ENCODE measurements at regions not wholly inside any gene's neighbourhood (a gene's known extent, or its start where the extent isn't known, plus 50 kb on each side); places are given as distances from the start of the nearest gene placed in this dataset.

DNA sequence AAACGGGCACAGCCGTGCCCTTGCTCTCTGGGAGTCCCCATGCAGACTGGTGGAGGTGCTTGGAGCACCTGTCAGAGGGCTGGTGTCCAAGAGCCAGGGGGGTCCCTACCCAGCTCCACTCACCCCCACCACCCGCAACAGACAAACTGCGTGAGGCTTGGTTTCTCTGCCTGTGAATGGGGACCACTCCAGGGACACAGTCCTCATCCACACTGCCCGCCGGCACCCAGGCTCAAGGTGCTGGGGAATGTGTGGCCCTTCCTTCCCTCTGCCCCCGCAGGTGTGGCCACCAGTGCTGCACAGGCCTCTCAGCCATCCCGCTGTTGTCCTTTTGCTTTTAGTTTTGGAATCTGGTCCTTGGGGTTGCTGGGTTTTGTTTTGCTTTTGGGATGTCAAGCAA is 136.5 kb upstream of the ZNF236 start:
- Mint-ChIP-seq H3K4me3 (ENCODE audit: unreplicated experiment) (no peak overlapping the region), H3K27me3 (ENCODE audit: unreplicated experiment) (peaks cover 36% of the 10 kb centered on the region), H3K9me3 (ENCODE audit: unreplicated experiment) (no peaks in the 10 kb centered on the region), H3K27ac (ENCODE audit: unreplicated experiment) (no peak overlapping the region), H3K36me3 (ENCODE audit: unreplicated experiment) (no peaks in the 10 kb centered on the region), H3K4me1 (ENCODE audit: unreplicated experiment) (peaks cover 4% of the 10 kb centered on the region)
- no peak for DNase-seq (ENCODE audit: extremely low spot score, unreplicated experiment)
- TF ChIP-seq CTCF (IDR thresholded peaks at IDR 0.05): no peak

- Mint-ChIP-seq H3K9me3 (ENCODE audit: unreplicated experiment) (no peaks in the 10 kb centered on the region), H3K36me3 (ENCODE audit: unreplicated experiment) (no peaks in the 10 kb centered on the region), H3K4me3 (ENCODE audit: unreplicated experiment) (no peak overlapping the region), H3K27ac (ENCODE audit: unreplicated experiment) (no peak overlapping the region), H3K27me3 (ENCODE audit: unreplicated experiment) (peaks cover 35% of the 10 kb centered on the region), H3K4me1 (ENCODE audit: unreplicated experiment) (peaks cover 4% of the 10 kb centered on the region)
- TF ChIP-seq CTCF (IDR thresholded peaks at IDR 0.05): no peak
- no peak for DNase-seq (ENCODE audit: extremely low spot score, unreplicated experiment)
Measured at GRCh38 chr18:76685402-76685801, 137.0 kb upstream of the ZNF236 start.

GRCh38 chr18:76684265-76684664 is 138.1 kb upstream of the ZNF236 start:
- H3K27me3 Mint-ChIP-seq (ENCODE audit: unreplicated experiment): peaks cover 32% of the 10 kb centered on the region
- H3K36me3 Mint-ChIP-seq (ENCODE audit: unreplicated experiment): no peaks in the 10 kb centered on the region
- DNase-seq (ENCODE audit: extremely low spot score, unreplicated experiment): no peak
- TF ChIP-seq CTCF (IDR thresholded peaks at IDR 0.05): no peak
- H3K4me3 Mint-ChIP-seq (ENCODE audit: unreplicated experiment): no peak overlapping the region
- H3K4me1 Mint-ChIP-seq (ENCODE audit: unreplicated experiment): peaks cover 4% of the 10 kb centered on the region
- H3K9me3 Mint-ChIP-seq (ENCODE audit: unreplicated experiment): no peaks in the 10 kb centered on the region
- H3K27ac Mint-ChIP-seq (ENCODE audit: unreplicated experiment): no peak overlapping the region

- Mint-ChIP-seq H3K27me3 (ENCODE audit: unreplicated experiment) (peaks cover 32% of the 10 kb centered on the region), H3K9me3 (ENCODE audit: unreplicated experiment) (no peaks in the 10 kb centered on the region), H3K4me3 (ENCODE audit: unreplicated experiment) (no peak overlapping the region), H3K4me1 (ENCODE audit: unreplicated experiment) (no peaks in the 10 kb centered on the region), H3K36me3 (ENCODE audit: unreplicated experiment) (no peaks in the 10 kb centered on the region), H3K27ac (ENCODE audit: unreplicated experiment) (no peak overlapping the region)
- no peak for DNase-seq (ENCODE audit: extremely low spot score, unreplicated experiment)
- no peak for TF ChIP-seq CTCF (IDR thresholded peaks at IDR 0.05)
Measured at GRCh38 chr18:76679945-76680344, 142.4 kb upstream of the ZNF236 start.

- Mint-ChIP-seq H3K27me3 (ENCODE audit: unreplicated experiment) (peaks cover 31% of the 10 kb centered on the region), H3K27ac (ENCODE audit: unreplicated experiment) (no peak overlapping the region), H3K9me3 (ENCODE audit: unreplicated experiment) (no peaks in the 10 kb centered on the region), H3K4me1 (ENCODE audit: unreplicated experiment) (no peaks in the 10 kb centered on the region), H3K36me3 (ENCODE audit: unreplicated experiment) (no peaks in the 10 kb centered on the region), H3K4me3 (ENCODE audit: unreplicated experiment) (no peak overlapping the region)
- DNase-seq (ENCODE audit: extremely low spot score, unreplicated experiment): no peak
- no peak for TF ChIP-seq CTCF (IDR thresholded peaks at IDR 0.05)
Measured at GRCh38 chr18:76679259-76679658, 143.1 kb upstream of the ZNF236 start.

Measured in osteocyte (in vitro differentiated cells).